ENCODE measurements at regions not wholly inside any gene's neighbourhood (a gene's known extent, or its start where the extent isn't known, plus 50 kb on each side); places are given as distances from the start of the nearest gene placed in this dataset.

- H2BK20ac ChIP-seq (ENCODE audit: low read depth, low read length) = peak overlapping the region; percentile 39
- H3K14ac ChIP-seq (replicated peaks; ENCODE audit: low read depth, low read length) = peak overlapping the region; percentile 65
- no peak overlapping the region for H3K56ac ChIP-seq (ENCODE audit: extremely low read depth, insufficient read depth, low read length)
- H4K8ac ChIP-seq (ENCODE audit: low read depth in 2 of 2, low read length in 2 of 2) = peak overlapping the region in 1 of 2 experiments; percentile 69; a peak in 2 of 4 replicates
- TF ChIP-seq CEBPB (IDR thresholded peaks at IDR 0.05; ENCODE audit: low read depth, low read length) (peak; percentile 81), ELK1 (IDR thresholded peaks at IDR 0.05; ENCODE audit: borderline replicate concordance, low read depth, low read length) (no peak), CHD1 (IDR thresholded peaks at IDR 0.05; ENCODE audit: low read depth, low read length) (no peak), BHLHE40 (IDR thresholded peaks at IDR 0.05; ENCODE audit: low read depth, low read length) (no peak)
- dilution Hi-C loops (cut with HindIII; ENCODE audit: low sequenced_read_pairs, unreplicated experiment) (no loop called here), intact Hi-C loops (cut with micrococcal nuclease) (no loop called here), in situ Hi-C loops (cut with MboI; ENCODE audit: low sequenced_read_pairs) (no loop called here)
- no peaks in the 10 kb centered on the region for H3K36me3 ChIP-seq (ENCODE audit: control insufficient read depth, insufficient read depth, low read length)
- peak overlapping the region; percentile 89; the same call in 1 of the 2 replicates for H3K23ac ChIP-seq (ENCODE audit: low read depth, low read length)
- no peak overlapping the region for H3K4me2 ChIP-seq (ENCODE audit: low read depth, low read length)
- DNase-seq (peak; percentile 85), ATAC-seq (ENCODE audit: low read depth) (peak; percentile 55)
- no peaks in the 10 kb centered on the region for H4K20me1 ChIP-seq (ENCODE audit: insufficient read depth, low read length)
- H3K27ac ChIP-seq (ENCODE audit: insufficient read depth, low read length) = no peak overlapping the region
- peaks cover 8% of the 10 kb centered on the region; the same call in 1 of the 2 replicates for H3K9me1 ChIP-seq (ENCODE audit: insufficient read depth, low read length)
- 94% methylated on average over 2 of the region's 5 CpGs; no CpG with 5 or more reads in 1 of the 2 experiments for WGBS, 2 experiments (ENCODE audit: extremely low coverage in 2 of 2, insufficient read length in 1 of 2)
- no peak overlapping the region for H2AK9ac ChIP-seq (replicated peaks; ENCODE audit: low read depth, low read length, poor library complexity)
- peak overlapping the region; percentile 88 for H3K4ac ChIP-seq (ENCODE audit: low read depth, low read length)
- ChIA-PET CTCF (no interaction called here), POLR2A (ENCODE audit: unreplicated experiment) (interaction anchor here (0.6 kb wide), 1 partner anchor 24 kb away, joined by 6 read pairs; no protein-coding TSS in a partner anchor)
- H3K4me1 ChIP-seq (ENCODE audit: control insufficient read depth, insufficient read depth, low read length) = peaks cover 7% of the 10 kb centered on the region
- H2AFZ ChIP-seq (replicated peaks; ENCODE audit: low read length, poor library complexity) = peak overlapping the region; percentile 50
- H4K5ac ChIP-seq (ENCODE audit: low read depth, low read length) = no peak overlapping the region; the same call in 1 of the 2 replicates
- H4K91ac ChIP-seq (ENCODE audit: insufficient read depth, low read depth, low read length) = no peak overlapping the region; the same call in 1 of the 2 replicates
- no peaks in the 10 kb centered on the region for H3K9me3 ChIP-seq (ENCODE audit: control insufficient read depth, insufficient read depth, low read length)
- H3K27me3 ChIP-seq (ENCODE audit: control insufficient read depth, insufficient read depth, low read length) = no peaks in the 10 kb centered on the region
- H2BK15ac ChIP-seq (ENCODE audit: low read depth, low read length) = peak overlapping the region; percentile 46; the same call in 1 of the 3 replicates
- no peak overlapping the region for H3K9ac ChIP-seq (ENCODE audit: low read depth, low read length)
- peak overlapping the region; percentile 84; the same call in 1 of the 2 replicates for H2BK120ac ChIP-seq (ENCODE audit: low read depth, low read length)
- H3K18ac ChIP-seq (ENCODE audit: low read depth, low read length) = peak overlapping the region; percentile 27; the same call in 1 of the 2 replicates
- H3K4me3 ChIP-seq (ENCODE audit: insufficient read depth, low read depth, low read length) = no peak overlapping the region
- no peaks in the 10 kb centered on the region for H3K79me1 ChIP-seq (ENCODE audit: low read depth in 1 of 2, low read length in 2 of 2)
- BruUV-seq (replicated peaks) = no TSS peak
- peak overlapping the region; percentile 37 for H2BK5ac ChIP-seq (ENCODE audit: low read depth, low read length, poor library complexity, severe bottlenecking)
- peak overlapping the region; percentile 78 for H2AK5ac ChIP-seq (ENCODE audit: low read depth, low read length)
These were observed 138.7 kb downstream of the PHLDA1 start for GRCh38 chr12:75892731-75893408.
